GM12865 (cell line): ENCODE measurements at regions not wholly inside any gene's neighbourhood (a gene's known extent, or its start where the extent isn't known, plus 50 kb on each side); places are given as distances from the start of the nearest gene placed in this dataset.

ENCODE experiments used
- DNase-seq: peaks from one replicate; pipeline ENCODE4 v3.0.0; 2010; ENCODE audit warnings: low read depth
- H3K4me3 ChIP-seq: 2 replicates; pipeline ENCODE4 v1.5.1; 2011; ENCODE audit warnings: mild to moderate bottlenecking, low read depth, low read length, control low read depth
- TF ChIP-seq, protein P1 (sequence below): IDR thresholded peaks from 2 replicates; pipeline ENCODE4 v1.5.1; 2011; ENCODE audit warnings: low read length, control low read depth, low read depth, inconsistent platforms; ENCODE audit not compliant: insufficient read depth; ENCODE audit errors: missing control alignments

GRCh38 chr5:58369513-58370190 is 90.2 kb downstream of the PLK2 start:
- TF ChIP-seq, protein P1, sequence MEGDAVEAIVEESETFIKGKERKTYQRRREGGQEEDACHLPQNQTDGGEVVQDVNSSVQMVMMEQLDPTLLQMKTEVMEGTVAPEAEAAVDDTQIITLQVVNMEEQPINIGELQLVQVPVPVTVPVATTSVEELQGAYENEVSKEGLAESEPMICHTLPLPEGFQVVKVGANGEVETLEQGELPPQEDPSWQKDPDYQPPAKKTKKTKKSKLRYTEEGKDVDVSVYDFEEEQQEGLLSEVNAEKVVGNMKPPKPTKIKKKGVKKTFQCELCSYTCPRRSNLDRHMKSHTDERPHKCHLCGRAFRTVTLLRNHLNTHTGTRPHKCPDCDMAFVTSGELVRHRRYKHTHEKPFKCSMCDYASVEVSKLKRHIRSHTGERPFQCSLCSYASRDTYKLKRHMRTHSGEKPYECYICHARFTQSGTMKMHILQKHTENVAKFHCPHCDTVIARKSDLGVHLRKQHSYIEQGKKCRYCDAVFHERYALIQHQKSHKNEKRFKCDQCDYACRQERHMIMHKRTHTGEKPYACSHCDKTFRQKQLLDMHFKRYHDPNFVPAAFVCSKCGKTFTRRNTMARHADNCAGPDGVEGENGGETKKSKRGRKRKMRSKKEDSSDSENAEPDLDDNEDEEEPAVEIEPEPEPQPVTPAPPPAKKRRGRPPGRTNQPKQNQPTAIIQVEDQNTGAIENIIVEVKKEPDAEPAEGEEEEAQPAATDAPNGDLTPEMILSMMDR, result no peak
- DNase-seq, result no peak
- H3K4me3 ChIP-seq, result no peak overlapping the region

DNA sequence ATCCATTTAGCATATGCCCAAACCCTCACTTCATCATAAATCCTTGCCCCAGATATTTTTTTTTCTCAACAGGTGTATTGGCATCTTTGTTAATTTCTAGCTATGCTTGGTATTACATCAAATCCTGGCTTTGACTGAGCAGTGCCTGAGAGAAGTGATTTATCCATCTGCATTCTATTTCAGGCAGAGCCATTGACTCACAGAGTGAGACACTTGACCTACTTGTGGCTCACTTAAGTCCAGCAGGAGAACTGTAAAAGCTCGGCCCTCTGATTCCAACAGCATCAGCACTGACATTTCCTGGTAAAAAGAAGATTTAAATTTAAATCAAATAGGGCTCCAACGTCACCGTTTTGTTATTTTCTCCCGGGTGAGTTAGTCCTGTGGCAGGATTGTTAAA is 93.4 kb downstream of the PLK2 start:
- DNase-seq, result no peak
- TF ChIP-seq, protein P1, result no peak
- H3K4me3 ChIP-seq, result no peak overlapping the region

DNA sequence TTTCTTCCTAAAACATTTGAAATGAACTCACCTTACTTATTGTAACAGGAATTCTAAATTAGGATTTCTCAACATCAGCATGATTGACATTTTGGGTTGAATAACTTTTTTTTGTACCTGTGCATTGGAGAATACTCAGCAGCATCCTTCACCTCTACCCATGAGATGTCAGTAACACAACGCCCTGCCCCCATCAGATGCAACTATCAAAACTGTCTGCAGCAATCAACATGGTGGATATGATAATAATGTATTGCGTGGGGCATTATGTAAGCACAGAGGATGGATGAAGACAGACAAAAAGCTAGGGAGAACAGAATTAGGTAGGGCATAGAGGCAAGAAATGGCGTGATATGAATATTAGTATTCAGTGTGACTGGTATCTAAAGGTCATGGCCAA is 94.1 kb downstream of the PLK2 start:
- DNase-seq, result no peak
- TF ChIP-seq, protein P1, result no peak
- no peak overlapping the region for H3K4me3 ChIP-seq

DNA sequence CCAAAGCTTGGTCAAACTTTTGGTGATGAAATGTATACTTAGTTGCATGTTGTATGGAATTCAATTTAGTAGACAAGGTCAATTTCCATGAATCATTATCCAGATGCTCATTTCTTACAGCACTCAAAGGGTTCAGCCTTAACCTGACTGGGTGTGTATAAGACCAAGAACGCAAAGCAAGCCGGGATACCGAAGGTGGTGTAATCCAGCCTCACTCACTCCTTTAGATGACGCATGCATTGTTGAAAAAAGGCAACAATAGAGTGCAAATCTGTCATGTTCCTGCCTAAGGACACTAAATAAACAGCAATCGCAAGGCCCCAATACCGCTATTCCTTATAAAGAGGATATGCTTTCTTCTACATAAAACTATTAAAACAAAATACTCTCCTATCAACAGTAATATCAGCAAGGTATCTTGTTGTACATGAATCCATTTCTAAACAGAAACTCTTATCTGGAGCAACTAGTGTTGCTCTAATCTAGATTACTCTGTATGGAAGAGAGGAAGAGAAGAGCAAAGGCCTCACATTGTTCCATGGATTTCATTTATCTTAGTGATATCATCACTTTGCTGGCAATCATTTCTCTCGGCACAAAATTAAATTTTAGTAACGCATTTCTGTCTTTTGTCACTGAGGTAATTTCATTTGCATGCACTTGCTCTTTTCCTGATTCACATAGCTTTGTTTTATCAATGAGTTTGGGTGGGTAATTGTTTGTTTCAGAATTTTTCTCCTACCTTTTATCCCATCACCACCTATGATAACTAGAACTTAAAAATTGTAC is 96.2 kb downstream of the PLK2 start:
- TF ChIP-seq, protein P1, result no peak
- no peak overlapping the region for H3K4me3 ChIP-seq
- DNase-seq, result no peak

- TF ChIP-seq, protein P1, result no peak
- H3K4me3 ChIP-seq, result no peak overlapping the region
- no peak for DNase-seq
Measured at GRCh38 chr5:58362135-58362534, 97.8 kb downstream of the PLK2 start.

DNA sequence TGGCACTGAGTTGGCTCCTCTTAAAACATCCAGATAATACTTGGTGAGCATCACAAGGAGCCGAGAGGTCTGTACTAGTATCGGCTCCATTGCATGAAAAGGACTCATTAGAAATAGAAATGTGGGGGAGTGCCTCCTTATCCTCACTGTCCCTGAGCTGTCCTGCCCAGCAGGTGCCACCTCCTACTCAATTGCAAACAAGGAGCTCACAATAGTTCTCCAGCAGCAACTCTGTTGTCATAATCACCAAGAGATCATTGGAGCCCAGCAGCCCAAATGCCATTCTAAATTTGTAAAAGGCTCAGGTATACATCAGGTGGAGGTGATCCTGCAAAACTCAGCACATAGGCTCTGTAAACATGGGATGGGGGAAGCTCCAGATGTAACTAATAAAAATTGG is 99.1 kb downstream of the PLK2 start:
- H3K4me3 ChIP-seq, result no peak overlapping the region
- DNase-seq, result no peak
- TF ChIP-seq, protein P1, result no peak
